ENCODE measurements at regions not wholly inside any gene's neighbourhood (a gene's known extent, or its start where the extent isn't known, plus 50 kb on each side); places are given as distances from the start of the nearest gene placed in this dataset.
"Not testable (repeated sequence)": the region's sequence is repeated elsewhere in the genome, so short reads cannot be mapped to it uniquely, and the experiment has no call there.

GRCh38 chr7:48992816-48993215 is 68.5 kb downstream of the CDC14C start:
- H3K27me3 Mint-ChIP-seq (ENCODE audit: low read depth), result no peaks in the 10 kb centered on the region
- no peaks in the 10 kb centered on the region for H3K4me1 Mint-ChIP-seq (ENCODE audit: low read depth)
- no peak overlapping the region for H3K4me3 Mint-ChIP-seq
- peaks cover 0 to 1% of the 10 kb centered on the region in 2 donors for H3K36me3 Mint-ChIP-seq (ENCODE audit: insufficient read depth in 2 of 2)
- H3K27ac Mint-ChIP-seq, result no peak overlapping the region
- peaks cover 0 to 4% of the 10 kb centered on the region in 2 donors for H3K9me3 Mint-ChIP-seq
- ATAC-seq (replicated peaks in 1 of 2) (no peak), DNase-seq (no peak)

GRCh38 chr7:49001610-49002033 is 77.3 kb downstream of the CDC14C start:
- Mint-ChIP-seq H3K4me3 (no peak overlapping the region), H3K27me3 (ENCODE audit: low read depth) (no peaks in the 10 kb centered on the region)
- peak; percentile 37 to 57 for ATAC-seq (replicated peaks in 1 of 2)

GRCh38 chr7:49010717-49011116 is 86.4 kb downstream of the CDC14C start:
- Mint-ChIP-seq H3K27me3 (ENCODE audit: low read depth) (no peaks in the 10 kb centered on the region), H3K9me3 (peaks cover 4 to 10% of the 10 kb centered on the region in 2 donors), H3K4me3 (no peak overlapping the region), H3K4me1 (ENCODE audit: low read depth) (no peaks in the 10 kb centered on the region), H3K36me3 (ENCODE audit: insufficient read depth in 2 of 2) (no peaks in the 10 kb centered on the region), H3K27ac (no peak overlapping the region)
- ATAC-seq (replicated peaks in 1 of 2), result no peak
- no peak for DNase-seq

More at GRCh38 chr7:49001610-49002033, 77.3 kb downstream of the CDC14C start:
- peaks cover 3 to 4% of the 10 kb centered on the region in 2 donors for H3K9me3 Mint-ChIP-seq
- peak; percentile 7 to 8 for DNase-seq
- H3K4me1 Mint-ChIP-seq (ENCODE audit: low read depth), result no peaks in the 10 kb centered on the region
- H3K27ac Mint-ChIP-seq, result no peak overlapping the region
- H3K36me3 Mint-ChIP-seq (ENCODE audit: insufficient read depth in 2 of 2), result no peaks in the 10 kb centered on the region

- ATAC-seq (replicated peaks in 1 of 2) (no peak), DNase-seq (no peak)
- peaks cover 4 to 14% of the 10 kb centered on the region in 2 donors for H3K9me3 Mint-ChIP-seq
Observed at GRCh38 chr7:49014870-49015269, 90.5 kb downstream of the CDC14C start.

GRCh38 chr7:49020145-49020544 is 95.8 kb downstream of the CDC14C start:
- no peak for DNase-seq
- no peaks in the 10 kb centered on the region for H3K36me3 Mint-ChIP-seq (ENCODE audit: insufficient read depth in 2 of 2)
- peaks cover 4 to 6% of the 10 kb centered on the region in 2 donors for H3K9me3 Mint-ChIP-seq
- no peaks in the 10 kb centered on the region for H3K27me3 Mint-ChIP-seq (ENCODE audit: low read depth)
- no peak overlapping the region for H3K27ac Mint-ChIP-seq
- no peak for ATAC-seq (replicated peaks in 1 of 2)
- H3K4me3 Mint-ChIP-seq, result no peak overlapping the region
- H3K4me1 Mint-ChIP-seq (ENCODE audit: low read depth), result no peaks in the 10 kb centered on the region

More at GRCh38 chr7:49014870-49015269, 90.5 kb downstream of the CDC14C start:
- H3K4me1 Mint-ChIP-seq (ENCODE audit: low read depth), result no peaks in the 10 kb centered on the region
- no peaks in the 10 kb centered on the region for H3K36me3 Mint-ChIP-seq (ENCODE audit: insufficient read depth in 2 of 2)
- no peak overlapping the region for H3K27ac Mint-ChIP-seq
- no peak overlapping the region for H3K4me3 Mint-ChIP-seq
- H3K27me3 Mint-ChIP-seq (ENCODE audit: low read depth), result no peaks in the 10 kb centered on the region

- peaks cover 0 to 4% of the 10 kb centered on the region in 2 donors for H3K9me3 Mint-ChIP-seq
- no peaks in the 10 kb centered on the region for H3K36me3 Mint-ChIP-seq (ENCODE audit: insufficient read depth in 2 of 2)
- DNase-seq, result no peak
- no peak overlapping the region for H3K27ac Mint-ChIP-seq
- no peaks in the 10 kb centered on the region for H3K4me1 Mint-ChIP-seq (ENCODE audit: low read depth)
- H3K4me3 Mint-ChIP-seq, result no peak overlapping the region
- ATAC-seq (replicated peaks in 1 of 2), result no peak
- no peaks in the 10 kb centered on the region for H3K27me3 Mint-ChIP-seq (ENCODE audit: low read depth)
Observed at GRCh38 chr7:49022448-49022847, 98.1 kb downstream of the CDC14C start.

- DNase-seq, result no peak
- Mint-ChIP-seq H3K9me3 (peaks cover 0 to 6% of the 10 kb centered on the region in 2 donors), H3K36me3 (ENCODE audit: insufficient read depth in 2 of 2) (no peaks in the 10 kb centered on the region), H3K27ac (no peak overlapping the region), H3K4me3 (no peak overlapping the region), H3K4me1 (ENCODE audit: low read depth) (no peaks in the 10 kb centered on the region), H3K27me3 (ENCODE audit: low read depth) (no peaks in the 10 kb centered on the region)
- ATAC-seq (replicated peaks in 1 of 2), result no peak
Observed at GRCh38 chr7:49023345-49024328, 99.3 kb downstream of the CDC14C start.

GRCh38 chr7:49030221-49030620 is 105.9 kb downstream of the CDC14C start:
- H3K27me3 Mint-ChIP-seq (ENCODE audit: low read depth), result no peaks in the 10 kb centered on the region
- no peak for ATAC-seq (replicated peaks in 1 of 2)
- no peak overlapping the region for H3K27ac Mint-ChIP-seq
- peaks cover 1 to 4% of the 10 kb centered on the region in 2 donors for H3K9me3 Mint-ChIP-seq
- H3K4me1 Mint-ChIP-seq (ENCODE audit: low read depth), result no peaks in the 10 kb centered on the region
- H3K4me3 Mint-ChIP-seq, result no peak overlapping the region
- DNase-seq, result no peak
- no peaks in the 10 kb centered on the region for H3K36me3 Mint-ChIP-seq (ENCODE audit: insufficient read depth in 2 of 2)

GRCh38 chr7:49033140-49033539 is 108.8 kb downstream of the CDC14C start:
- not testable (repeated sequence) for H3K36me3 Mint-ChIP-seq (ENCODE audit: insufficient read depth in 2 of 2); H3K4me1 Mint-ChIP-seq (ENCODE audit: low read depth); H3K27me3 Mint-ChIP-seq (ENCODE audit: low read depth); DNase-seq; H3K27ac Mint-ChIP-seq; H3K9me3 Mint-ChIP-seq; ATAC-seq (replicated peaks in 1 of 2); H3K4me3 Mint-ChIP-seq

GRCh38 chr7:49037346-49038210 is 113.2 kb downstream of the CDC14C start:
- Mint-ChIP-seq H3K27me3 (ENCODE audit: low read depth) (no peaks in the 10 kb centered on the region), H3K27ac (no peak overlapping the region), H3K4me1 (ENCODE audit: low read depth) (no peaks in the 10 kb centered on the region), H3K4me3 (no peak overlapping the region), H3K9me3 (peaks cover 3 to 7% of the 10 kb centered on the region in 2 donors), H3K36me3 (ENCODE audit: insufficient read depth in 2 of 2) (no peaks in the 10 kb centered on the region)
- ATAC-seq (replicated peaks in 1 of 2) (no peak), DNase-seq (no peak)

GRCh38 chr7:49038821-49039358 is 114.5 kb downstream of the CDC14C start:
- Mint-ChIP-seq H3K4me1 (ENCODE audit: low read depth) (no peaks in the 10 kb centered on the region), H3K4me3 (no peak overlapping the region), H3K36me3 (ENCODE audit: insufficient read depth in 2 of 2) (no peaks in the 10 kb centered on the region), H3K27me3 (ENCODE audit: low read depth) (no peaks in the 10 kb centered on the region), H3K9me3 (peaks cover 5 to 7% of the 10 kb centered on the region in 2 donors), H3K27ac (no peak overlapping the region)
- DNase-seq, result no peak
- no peak for ATAC-seq (replicated peaks in 1 of 2)

GRCh38 chr7:49060743-49061142 is 136.4 kb downstream of the CDC14C start:
- Mint-ChIP-seq H3K36me3 (ENCODE audit: insufficient read depth in 2 of 2) (no peaks in the 10 kb centered on the region), H3K9me3 (peaks cover 0 to 2% of the 10 kb centered on the region in 2 donors), H3K4me3 (no peak overlapping the region), H3K4me1 (ENCODE audit: low read depth) (no peaks in the 10 kb centered on the region), H3K27ac (no peak overlapping the region), H3K27me3 (ENCODE audit: low read depth) (no peaks in the 10 kb centered on the region)
- ATAC-seq (replicated peaks in 1 of 2) (no peak), DNase-seq (no peak)

- H3K27me3 Mint-ChIP-seq (ENCODE audit: low read depth), result no peaks in the 10 kb centered on the region
- no peaks in the 10 kb centered on the region for H3K4me1 Mint-ChIP-seq (ENCODE audit: low read depth)
- DNase-seq, result no peak
- H3K9me3 Mint-ChIP-seq, result peaks cover 0 to 7% of the 10 kb centered on the region in 2 donors
- H3K36me3 Mint-ChIP-seq (ENCODE audit: insufficient read depth in 2 of 2), result peaks cover 0 to 2% of the 10 kb centered on the region in 2 donors
- H3K4me3 Mint-ChIP-seq, result no peak overlapping the region
- no peak for ATAC-seq (replicated peaks in 1 of 2)
- H3K27ac Mint-ChIP-seq, result no peak overlapping the region
Observed at GRCh38 chr7:49074538-49074937, 150.2 kb downstream of the CDC14C start.
